K562 (cell line): ENCODE measurements at regions not wholly inside any gene's neighbourhood (a gene's known extent, or its start where the extent isn't known, plus 50 kb on each side); places are given as distances from the start of the nearest gene placed in this dataset.

ENCODE experiments used
- ATAC-seq: fragments of 200-7000 bp; cut with Tn5 transposase; 3 replicates; pipeline ENCODE4 v1.9.1; 2020; ENCODE audit warnings: moderate library complexity
- BruUV-seq: library from RNA; stranded (reverse); fragments of 400-500 nt; replicated peaks from 2 replicates; lab custom pipeline; 2021; lab: Mats Ljungman, UMichigan
- CTCF ChIA-PET: fragments of 300-600 bp; formaldehyde crosslinking; extraction: SDS; loops from one replicate; lab custom pipeline; 2021; ENCODE audit warnings: low intra/inter-chr PET ratio; lab: Yijun Ruan, JAX
- POLR2A ChIA-PET: fragments of 300-600, 350-650 bp; sonication (Branson Sonifier 250); formaldehyde crosslinking; extraction: SDS; loops from one replicate; lab custom pipeline; 2021; ENCODE audit warnings: antibody characterized with exemption, inconsistent platforms; lab: Yijun Ruan, JAX
- DNase-seq, 4 experiments: peaks; one replicate each; pipeline versions ENCODE4 v3.0.0 to v3.0.0-alpha.2; 2011 to 2018; ENCODE audit warnings: low spot score in 3 of 4, mixed read lengths in 3 of 4; ENCODE audit errors: extremely low read depth in 1 of 4
- FAIRE-seq: peaks from 2 replicates; lab custom pipeline; 2011; peaks lifted over from hg19 to GRCh38; lab: Jason Lieb, UNC
- H2AFZ ChIP-seq: 2 replicates; pipeline ENCODE4 v1.6.0; 2011; ENCODE audit warnings: low read depth, low read length, control low read depth, inconsistent platforms
- H3K27ac ChIP-seq: fragments of 200-600 bp; 3 replicates; pipeline ENCODE4 v1.8.0; 2011; ENCODE audit warnings: low read depth, mild to moderate bottlenecking, control low read depth, inconsistent platforms, low read length, moderate library complexity, mixed read lengths; ENCODE audit errors: extremely low read depth
- H3K27me3 ChIP-seq, 2 experiments: fragments of 300-600 bp in 1 of 2; 2 replicates in 1 of 2; 3 replicates in 1 of 2; pipeline versions ENCODE4 v1.6.0 to v1.8.0; 2011; ENCODE audit warnings: inconsistent platforms in 2 of 2, low read length in 2 of 2, mild to moderate bottlenecking in 1 of 2, mixed read lengths in 1 of 2, moderate library complexity in 1 of 2; ENCODE audit not compliant: control insufficient read depth in 2 of 2, insufficient read depth in 2 of 2
- H3K36me3 ChIP-seq: fragments of 300-600 bp; 3 replicates; pipeline ENCODE4 v1.8.0; 2011; ENCODE audit warnings: mild to moderate bottlenecking, low read length, inconsistent platforms; ENCODE audit not compliant: control insufficient read depth, insufficient read depth
- H3K4me1 ChIP-seq, 2 experiments: fragments of 200-600 bp in 1 of 2; replicated peaks in 1 of 2; 2 replicates in 1 of 2; 3 replicates in 1 of 2; pipeline versions ENCODE4 v1.5.1 to v1.8.0; 2011; ENCODE audit warnings: inconsistent platforms in 2 of 2, low read length in 2 of 2, mild to moderate bottlenecking in 1 of 2, mixed read lengths in 1 of 2, moderate library complexity in 1 of 2; ENCODE audit not compliant: control insufficient read depth in 2 of 2, insufficient read depth in 2 of 2
- H3K4me2 ChIP-seq: 2 replicates; pipeline ENCODE4 v1.6.1; 2011; ENCODE audit warnings: low read length, control low read depth, inconsistent platforms, mixed read lengths; ENCODE audit not compliant: insufficient read depth
- H3K4me3 ChIP-seq: fragments of 200-600 bp; sonication (generic), shearing (Covaris generic); 2 replicates; pipeline ENCODE4 v1.5.1; 2016; ENCODE audit warnings: control low read depth, inconsistent platforms
- H3K79me2 ChIP-seq: fragments of 200-600 bp; 3 replicates; pipeline ENCODE4 v1.8.0; 2011; ENCODE audit warnings: low read length, inconsistent platforms; ENCODE audit not compliant: control insufficient read depth, insufficient read depth
- H3K9ac ChIP-seq, 2 experiments: 2 replicates each; pipeline versions ENCODE4 v1.6.0 to v1.6.1; 2011; ENCODE audit warnings: low read depth in 2 of 2, low read length in 2 of 2, control low read depth in 1 of 2, inconsistent platforms in 1 of 2, mild to moderate bottlenecking in 1 of 2, mixed read lengths in 1 of 2; ENCODE audit not compliant: insufficient read depth in 1 of 2
- H3K9me1 ChIP-seq: one replicate; pipeline ENCODE4 v1.6.0; 2011; ENCODE audit warnings: inconsistent platforms, mild to moderate bottlenecking, low read length, moderate library complexity; ENCODE audit not compliant: control insufficient read depth, insufficient read depth
- H3K9me3 ChIP-seq: replicated peaks from 2 replicates; pipeline ENCODE4 v1.5.1; 2011; ENCODE audit warnings: low read depth, low read length, inconsistent platforms; ENCODE audit not compliant: control insufficient read depth, insufficient read depth
- H4K20me1 ChIP-seq: replicated peaks from 2 replicates; pipeline ENCODE4 v1.6.1; 2011; ENCODE audit warnings: low read length, inconsistent platforms, mixed read lengths; ENCODE audit not compliant: control insufficient read depth, insufficient read depth
- CGGBP1 ChIP-seq: fragments of 250-450 bp; sonication (Bioruptor Pico); IDR thresholded peaks from 2 replicates; pipeline ENCODE4 v1.9.0; 2021; ENCODE audit warnings: mild to moderate bottlenecking
- CREB3 ChIP-seq: fragments of 450-650 bp; conservative IDR thresholded peaks from 2 replicates; pipeline ENCODE4 v1.6.1; 2016; ENCODE audit warnings: missing genetic modification characterization, low read depth, mild to moderate bottlenecking, missing compliant biosample characterization, moderate library complexity
- CTCFL ChIP-seq: IDR thresholded peaks from 2 replicates; pipeline ENCODE4 v1.6.1; 2011; ENCODE audit warnings: borderline replicate concordance, low read depth, mild to moderate bottlenecking, moderate library complexity, low read length; ENCODE audit not compliant: insufficient read depth, poor library complexity, severe bottlenecking
- JUND ChIP-seq, 2 experiments: IDR thresholded peaks; 2 replicates in 1 of 2; 3 replicates in 1 of 2; pipeline ENCODE4 v1.6.1; 2011; ENCODE audit warnings: borderline replicate concordance in 2 of 2, low read depth in 2 of 2, low read length in 2 of 2, improper control_type of control experiment in 1 of 2, missing biosample characterization in 1 of 2, missing genetic modification characterization in 1 of 2, missing genetic modification reagents in 1 of 2
- MYNN ChIP-seq, 2 experiments: sonication (generic); formaldehyde crosslinking in 1 of 2; IDR thresholded peaks; 2 replicates each; pipeline versions ENCODE4 v1.5.0 to v1.6.1; 2016 to 2020; ENCODE audit warnings: antibody characterized with exemption in 1 of 2, missing genetic modification reagents in 1 of 2
- WGBS: fragments of 100-300 bp; shearing (Covaris generic); methylation state at CpG from one replicate; pipeline ENCODE4 v1.1.6; 2016; ENCODE audit warnings: low coverage, mixed read lengths; ENCODE audit not compliant: insufficient coverage; ENCODE audit errors: missing lambda C conversion rate; 5-methylcytosine and 5-hydroxymethylcytosine counted together
- in situ Hi-C: fragments of 300-500 bp; cut with MboI; formaldehyde crosslinking; loops from 4 replicates; pipeline ENCODE4 v1.15.0; 2018; ENCODE audit warnings: inconsistent platforms, mixed read lengths
- intact Hi-C: fragments of 100-400 bp; cut with micrococcal nuclease; formaldehyde crosslinking; loops from 2 replicates; pipeline ENCODE4 v1.14.2; 2022
- TF ChIP-seq, protein P1 (sequence below): sonication (generic); formaldehyde crosslinking; IDR thresholded peaks from 2 replicates; pipeline ENCODE4 v1.8.0; 2022; ENCODE audit warnings: mild to moderate bottlenecking, missing genetic modification reagents

DNA sequence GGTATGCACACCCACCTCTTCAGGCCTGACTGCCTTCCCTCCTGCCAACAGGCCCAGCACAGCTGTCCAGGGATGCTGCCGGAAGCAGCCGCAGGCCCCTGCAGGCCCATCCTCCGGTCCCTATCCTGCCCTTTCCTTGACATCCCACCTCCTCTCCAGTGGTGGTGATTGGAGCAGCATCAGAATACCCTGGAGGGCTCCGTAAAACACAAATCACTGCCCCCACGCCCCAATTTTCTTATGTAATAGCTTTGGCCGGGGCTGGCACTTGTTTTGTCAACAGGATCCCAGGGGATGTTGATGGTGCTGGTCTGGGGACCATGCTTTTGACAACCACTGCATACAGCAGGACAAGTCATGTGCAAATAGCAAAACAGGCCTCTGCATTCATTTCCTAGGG lies 274.5 kb downstream of the GADD45G start:
- Histone ChIP-seq H3K36me3 (no peaks in the 10 kb centered on the region), H3K79me2 (no peaks in the 10 kb centered on the region), H3K9ac (no peak overlapping the region), H3K27me3 (peaks cover 0 to 7% of the 10 kb centered on the region in 2 experiments; a peak in 2 of 5 replicates), H3K27ac (no peak overlapping the region), H2AFZ (no peak overlapping the region), H3K4me2 (no peak overlapping the region), H3K9me1 (no peaks in the 10 kb centered on the region), H3K4me1 (no peaks in the 10 kb centered on the region), H4K20me1 (no peaks in the 10 kb centered on the region; the same call in 1 of the 2 replicates), H3K4me3 (no peak overlapping the region), H3K9me3 (no peaks in the 10 kb centered on the region)
- intact Hi-C loops = no loop called here
- no TSS peak for BruUV-seq
- TF ChIP-seq MYNN (IDR thresholded peaks at IDR 0.05) (no peak), MYNN (CRISPR knock-in tag; IDR thresholded peaks at IDR 0.05) (no peak), CGGBP1 (CRISPR knock-in tag) (no peak), JUND (IDR thresholded peaks at IDR 0.05; ENCODE audit: borderline replicate concordance, low read depth, low read length) (no peak), JUND (tag; IDR thresholded peaks at IDR 0.05; ENCODE audit: borderline replicate concordance, low read depth, low read length) (no peak), CTCFL (no peak), CREB3 (no peak)
- TF ChIP-seq, protein P1, sequence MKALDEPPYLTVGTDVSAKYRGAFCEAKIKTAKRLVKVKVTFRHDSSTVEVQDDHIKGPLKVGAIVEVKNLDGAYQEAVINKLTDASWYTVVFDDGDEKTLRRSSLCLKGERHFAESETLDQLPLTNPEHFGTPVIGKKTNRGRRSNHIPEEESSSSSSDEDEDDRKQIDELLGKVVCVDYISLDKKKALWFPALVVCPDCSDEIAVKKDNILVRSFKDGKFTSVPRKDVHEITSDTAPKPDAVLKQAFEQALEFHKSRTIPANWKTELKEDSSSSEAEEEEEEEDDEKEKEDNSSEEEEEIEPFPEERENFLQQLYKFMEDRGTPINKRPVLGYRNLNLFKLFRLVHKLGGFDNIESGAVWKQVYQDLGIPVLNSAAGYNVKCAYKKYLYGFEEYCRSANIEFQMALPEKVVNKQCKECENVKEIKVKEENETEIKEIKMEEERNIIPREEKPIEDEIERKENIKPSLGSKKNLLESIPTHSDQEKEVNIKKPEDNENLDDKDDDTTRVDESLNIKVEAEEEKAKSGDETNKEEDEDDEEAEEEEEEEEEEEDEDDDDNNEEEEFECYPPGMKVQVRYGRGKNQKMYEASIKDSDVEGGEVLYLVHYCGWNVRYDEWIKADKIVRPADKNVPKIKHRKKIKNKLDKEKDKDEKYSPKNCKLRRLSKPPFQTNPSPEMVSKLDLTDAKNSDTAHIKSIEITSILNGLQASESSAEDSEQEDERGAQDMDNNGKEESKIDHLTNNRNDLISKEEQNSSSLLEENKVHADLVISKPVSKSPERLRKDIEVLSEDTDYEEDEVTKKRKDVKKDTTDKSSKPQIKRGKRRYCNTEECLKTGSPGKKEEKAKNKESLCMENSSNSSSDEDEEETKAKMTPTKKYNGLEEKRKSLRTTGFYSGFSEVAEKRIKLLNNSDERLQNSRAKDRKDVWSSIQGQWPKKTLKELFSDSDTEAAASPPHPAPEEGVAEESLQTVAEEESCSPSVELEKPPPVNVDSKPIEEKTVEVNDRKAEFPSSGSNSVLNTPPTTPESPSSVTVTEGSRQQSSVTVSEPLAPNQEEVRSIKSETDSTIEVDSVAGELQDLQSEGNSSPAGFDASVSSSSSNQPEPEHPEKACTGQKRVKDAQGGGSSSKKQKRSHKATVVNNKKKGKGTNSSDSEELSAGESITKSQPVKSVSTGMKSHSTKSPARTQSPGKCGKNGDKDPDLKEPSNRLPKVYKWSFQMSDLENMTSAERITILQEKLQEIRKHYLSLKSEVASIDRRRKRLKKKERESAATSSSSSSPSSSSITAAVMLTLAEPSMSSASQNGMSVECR (CRISPR knock-in tag) = no peak
- POLR2A ChIA-PET = interaction anchor here (0.6 kb wide), 1 partner anchor 488 kb away, joined by 3 read pairs; no protein-coding TSS in a partner anchor
- FAIRE-seq = no peak
- CTCF ChIA-PET = interaction anchor here (0.6 kb wide), 1 partner anchor 79 kb away, joined by 3 read pairs; no protein-coding TSS in a partner anchor
- ATAC-seq = no peak
- in situ Hi-C loops = no loop called here
- 0% methylated on average over 3 of the region's 6 CpGs for WGBS
- DNase-seq = no peak
